ENCODE measurements at regions not wholly inside any gene's neighbourhood (a gene's known extent, or its start where the extent isn't known, plus 50 kb on each side); places are given as distances from the start of the nearest gene placed in this dataset.

GRCh38 chr12:24121911-24122310, 172.4 kb upstream of the SOX5 start:
- no peak for DNase-seq

GRCh38 chr12:24118668-24119067, 169.2 kb upstream of the SOX5 start:
- DNase-seq: no peak

GRCh38 chr12:24116548-24116947, 167.1 kb upstream of the SOX5 start:
- no peak for DNase-seq

- DNase-seq: no peak
Measured at GRCh38 chr12:24113701-24114100, 164.2 kb upstream of the SOX5 start.

- DNase-seq: no peak
Measured at GRCh38 chr12:24111616-24112015, 162.1 kb upstream of the SOX5 start.

GRCh38 chr12:24111086-24111485, 161.6 kb upstream of the SOX5 start:
- DNase-seq: no peak

GRCh38 chr12:24109381-24110039, 160.0 kb upstream of the SOX5 start:
- no peak for DNase-seq

GRCh38 chr12:24102676-24103075, 153.2 kb upstream of the SOX5 start:
- DNase-seq: no peak

- DNase-seq: no peak
Measured at GRCh38 chr12:24099576-24099975, 150.1 kb upstream of the SOX5 start.

GRCh38 chr12:24095245-24095644, 145.8 kb upstream of the SOX5 start:
- no peak for DNase-seq

- no peak for DNase-seq
Measured at GRCh38 chr12:24089510-24089890, 140.0 kb upstream of the SOX5 start.

GRCh38 chr12:24088751-24089509, 139.5 kb upstream of the SOX5 start:
- no peak for DNase-seq

- DNase-seq: no peak
Measured at GRCh38 chr12:24087294-24087693, 137.8 kb upstream of the SOX5 start.

- no peak for DNase-seq
Measured at GRCh38 chr12:24084800-24085199, 135.3 kb upstream of the SOX5 start.

- DNase-seq: no peak
Measured at GRCh38 chr12:24083838-24084237, 134.4 kb upstream of the SOX5 start.

- DNase-seq: no peak
Measured at GRCh38 chr12:24081606-24082005, 132.1 kb upstream of the SOX5 start.

GRCh38 chr12:24081092-24081529, 131.6 kb upstream of the SOX5 start:
- no peak for DNase-seq

- no peak for DNase-seq
Measured at GRCh38 chr12:24080465-24080864, 131.0 kb upstream of the SOX5 start.

- DNase-seq: no peak
Measured at GRCh38 chr12:24079083-24079482, 129.6 kb upstream of the SOX5 start.

GRCh38 chr12:24078318-24078765, 128.9 kb upstream of the SOX5 start:
- DNase-seq: no peak

GRCh38 chr12:24077161-24077560, 127.7 kb upstream of the SOX5 start:
- DNase-seq: no peak

- DNase-seq: no peak
Measured at GRCh38 chr12:24075650-24076049, 126.2 kb upstream of the SOX5 start.

- no peak for DNase-seq
Measured at GRCh38 chr12:24073170-24073810, 123.8 kb upstream of the SOX5 start.

GRCh38 chr12:24072302-24072701, 122.8 kb upstream of the SOX5 start:
- DNase-seq: no peak

Data from stimulated activated CD4-positive, alpha-beta T cell treated with anti-CD3 and anti-CD28 coated beads, Interleukin-2, amount 100 ng/mL, for 24 hours (primary cell).